ENCODE measurements at regions not wholly inside any gene's neighbourhood (a gene's known extent, or its start where the extent isn't known, plus 50 kb on each side); places are given as distances from the start of the nearest gene placed in this dataset.
"Not testable (repeated sequence)": the region's sequence is repeated elsewhere in the genome, so short reads cannot be mapped to it uniquely, and the experiment has no call there.

DNA sequence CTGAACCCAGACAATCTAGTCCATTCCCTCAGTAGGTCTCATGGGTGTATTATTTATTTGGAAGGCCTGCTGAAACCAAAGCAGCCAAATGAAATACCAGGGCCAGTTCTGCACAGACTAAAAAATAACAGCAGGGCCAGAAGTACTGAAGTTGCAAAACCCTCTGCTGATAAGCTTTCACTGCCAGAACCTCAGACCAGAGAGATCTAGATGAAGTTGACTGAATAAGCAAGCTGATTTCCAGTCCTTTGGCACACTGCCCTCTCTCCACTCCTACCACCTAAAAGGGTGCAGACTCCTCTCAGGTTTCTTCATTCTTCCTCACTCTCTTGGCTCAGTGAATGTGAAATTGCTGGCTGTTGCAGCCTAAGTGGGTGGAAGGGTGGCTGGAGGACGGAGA is 276.7 kb upstream of the KLF3 start:
- Mint-ChIP-seq H3K4me1 (peaks cover 58% of the 10 kb centered on the region), H3K9me3 (peaks cover 45% of the 10 kb centered on the region), H3K27me3 (ENCODE audit: low read depth, poor library complexity) (no peaks in the 10 kb centered on the region), H3K27ac (no peak overlapping the region), H3K4me3 (no peak overlapping the region), H3K36me3 (ENCODE audit: low read depth) (peaks cover 28% of the 10 kb centered on the region)
- TF ChIP-seq, protein P1, sequence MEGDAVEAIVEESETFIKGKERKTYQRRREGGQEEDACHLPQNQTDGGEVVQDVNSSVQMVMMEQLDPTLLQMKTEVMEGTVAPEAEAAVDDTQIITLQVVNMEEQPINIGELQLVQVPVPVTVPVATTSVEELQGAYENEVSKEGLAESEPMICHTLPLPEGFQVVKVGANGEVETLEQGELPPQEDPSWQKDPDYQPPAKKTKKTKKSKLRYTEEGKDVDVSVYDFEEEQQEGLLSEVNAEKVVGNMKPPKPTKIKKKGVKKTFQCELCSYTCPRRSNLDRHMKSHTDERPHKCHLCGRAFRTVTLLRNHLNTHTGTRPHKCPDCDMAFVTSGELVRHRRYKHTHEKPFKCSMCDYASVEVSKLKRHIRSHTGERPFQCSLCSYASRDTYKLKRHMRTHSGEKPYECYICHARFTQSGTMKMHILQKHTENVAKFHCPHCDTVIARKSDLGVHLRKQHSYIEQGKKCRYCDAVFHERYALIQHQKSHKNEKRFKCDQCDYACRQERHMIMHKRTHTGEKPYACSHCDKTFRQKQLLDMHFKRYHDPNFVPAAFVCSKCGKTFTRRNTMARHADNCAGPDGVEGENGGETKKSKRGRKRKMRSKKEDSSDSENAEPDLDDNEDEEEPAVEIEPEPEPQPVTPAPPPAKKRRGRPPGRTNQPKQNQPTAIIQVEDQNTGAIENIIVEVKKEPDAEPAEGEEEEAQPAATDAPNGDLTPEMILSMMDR (IDR thresholded peaks at IDR 0.05) = no peak
- DNase-seq = no peak

DNA sequence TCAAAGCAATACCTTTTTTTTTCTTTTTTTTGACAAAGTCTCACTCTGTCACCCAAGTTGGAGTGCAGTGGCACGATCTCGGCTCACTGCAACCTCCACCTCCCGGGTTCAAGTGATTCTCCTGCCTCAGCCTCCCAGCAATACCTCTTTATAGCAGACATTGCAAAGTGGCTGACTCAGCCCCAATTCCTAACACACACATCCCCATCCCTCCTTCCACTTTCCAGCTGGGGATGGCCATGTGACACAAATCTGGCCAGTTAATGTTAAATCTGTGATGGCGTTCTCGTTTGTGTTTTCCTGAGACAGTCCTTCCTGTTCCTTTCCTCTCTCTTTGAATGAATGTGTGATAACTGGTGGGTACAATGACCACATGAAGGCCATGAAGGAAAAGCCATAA is 276.2 kb upstream of the KLF3 start:
- DNase-seq = no peak
- Mint-ChIP-seq H3K27ac (peak overlapping the region; percentile 33), H3K9me3 (peaks cover 49% of the 10 kb centered on the region), H3K27me3 (ENCODE audit: low read depth, poor library complexity) (no peaks in the 10 kb centered on the region), H3K36me3 (ENCODE audit: low read depth) (peaks cover 28% of the 10 kb centered on the region), H3K4me1 (peaks cover 53% of the 10 kb centered on the region), H3K4me3 (no peak overlapping the region)
- TF ChIP-seq, protein P1 (IDR thresholded peaks at IDR 0.05) = no peak

DNA sequence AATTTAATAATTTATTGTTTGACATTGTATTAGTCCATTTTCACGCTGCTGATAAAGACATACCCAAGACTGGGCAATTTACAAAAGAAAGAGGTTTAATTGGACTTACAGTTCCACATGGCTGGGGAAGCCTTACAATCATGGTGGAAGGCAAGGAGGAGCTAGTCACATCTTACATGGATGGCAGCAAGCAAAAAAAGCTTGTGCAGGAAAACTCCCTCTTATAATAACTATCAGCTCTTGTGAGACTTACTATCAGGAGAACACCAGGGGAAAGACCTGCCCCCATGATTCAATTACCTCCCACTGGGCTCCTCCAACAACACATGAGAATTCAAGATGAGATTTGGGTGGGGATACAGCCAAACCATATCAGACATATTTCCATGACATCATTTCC is 275.1 kb upstream of the KLF3 start:
- not testable (repeated sequence) for H3K27ac Mint-ChIP-seq; H3K27me3 Mint-ChIP-seq (ENCODE audit: low read depth, poor library complexity); DNase-seq; H3K4me3 Mint-ChIP-seq
- peaks cover 42% of the 10 kb centered on the region for H3K4me1 Mint-ChIP-seq
- H3K9me3 Mint-ChIP-seq = peaks cover 60% of the 10 kb centered on the region
- H3K36me3 Mint-ChIP-seq (ENCODE audit: low read depth) = peaks cover 36% of the 10 kb centered on the region

DNA sequence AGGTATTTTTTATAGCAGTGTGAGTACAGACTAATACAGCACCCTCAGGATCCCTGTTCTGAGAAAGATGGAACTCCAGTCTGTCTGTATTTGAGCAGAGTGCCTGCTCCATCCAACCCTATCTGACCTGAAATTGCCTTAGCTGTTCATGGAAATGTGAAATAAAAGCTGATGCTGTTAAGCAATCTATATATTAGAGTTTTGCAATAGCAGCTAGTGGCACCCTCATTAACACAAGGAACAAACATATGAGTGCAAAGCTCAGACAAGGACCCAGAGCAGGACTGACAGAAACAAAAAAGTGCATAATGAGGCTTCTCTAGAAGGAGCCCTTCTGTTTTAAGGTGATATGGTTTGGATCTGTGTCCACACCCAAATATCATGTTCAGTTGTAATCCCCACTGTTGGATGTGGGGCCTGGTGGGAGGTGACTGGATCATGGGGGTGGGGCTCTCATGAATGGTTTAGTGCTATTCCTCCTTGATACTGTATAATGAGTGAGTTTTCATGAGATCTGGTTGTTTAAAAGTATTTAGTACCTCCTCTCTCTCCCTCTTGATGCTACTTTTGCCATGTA is 272.9 kb upstream of the KLF3 start:
- TF ChIP-seq, protein P1 (IDR thresholded peaks at IDR 0.05) = no peak
- Mint-ChIP-seq H3K27me3 (ENCODE audit: low read depth, poor library complexity) (no peaks in the 10 kb centered on the region), H3K27ac (no peak overlapping the region), H3K4me3 (no peak overlapping the region), H3K9me3 (peaks cover 69% of the 10 kb centered on the region), H3K4me1 (peaks cover 21% of the 10 kb centered on the region), H3K36me3 (ENCODE audit: low read depth) (peaks cover 36% of the 10 kb centered on the region)
- no peak for DNase-seq

DNA sequence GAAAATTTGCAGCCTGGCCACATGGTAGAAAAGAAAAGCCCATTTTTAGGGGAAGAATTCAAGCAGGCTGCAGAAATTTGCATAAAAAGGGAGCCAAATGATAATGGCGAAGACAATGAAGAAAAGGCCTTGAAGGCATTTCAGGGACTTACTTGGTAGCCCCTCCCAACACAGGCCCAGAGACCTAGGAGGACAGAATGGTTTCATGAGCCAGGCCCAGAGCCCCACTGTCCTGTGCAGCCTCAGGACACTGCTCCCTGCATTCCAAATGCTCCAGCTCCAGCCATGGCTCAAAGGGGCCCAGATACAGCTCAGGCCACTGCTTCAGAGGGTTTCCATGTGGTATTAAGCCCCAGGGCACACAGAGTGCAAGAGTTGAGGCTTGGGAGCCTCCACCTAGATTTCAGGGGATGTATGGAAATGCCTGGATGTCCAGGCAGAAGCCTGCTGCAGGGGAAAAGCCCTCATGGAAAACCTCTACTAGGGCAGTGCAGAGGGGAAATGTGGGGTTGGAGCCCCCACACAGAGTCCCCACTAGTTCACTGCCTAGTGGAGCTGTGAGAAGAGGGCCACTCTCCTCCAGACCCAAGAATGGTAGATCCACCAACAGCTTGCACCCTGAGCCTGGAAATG is 271.7 kb upstream of the KLF3 start:
- Mint-ChIP-seq H3K36me3 (ENCODE audit: low read depth) (peaks cover 36% of the 10 kb centered on the region), H3K4me1 (peaks cover 15% of the 10 kb centered on the region), H3K27me3 (ENCODE audit: low read depth, poor library complexity) (no peaks in the 10 kb centered on the region)

DNA sequence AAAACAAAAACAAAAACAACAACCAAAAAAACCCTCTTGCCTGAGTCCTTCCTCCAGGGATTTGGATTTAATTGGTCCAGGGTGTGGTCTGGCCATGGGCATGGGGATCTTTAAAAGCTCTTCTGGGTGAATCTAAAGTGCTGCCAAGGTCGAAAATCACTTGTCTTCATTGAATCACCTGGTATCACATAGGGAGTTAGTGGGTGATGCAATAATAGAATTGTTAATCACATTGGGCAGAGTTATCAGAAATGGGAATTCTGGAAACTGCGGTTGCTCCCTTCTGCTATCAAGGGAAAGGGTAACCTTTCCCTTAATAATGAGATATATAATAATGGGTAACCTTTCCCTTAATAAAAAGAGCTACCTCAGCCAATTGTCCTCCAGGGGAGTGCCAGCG is 267.9 kb upstream of the KLF3 start:
- peaks cover 8% of the 10 kb centered on the region for H3K4me1 Mint-ChIP-seq
- H3K27ac Mint-ChIP-seq = no peak overlapping the region
- peaks cover 58% of the 10 kb centered on the region for H3K9me3 Mint-ChIP-seq
- TF ChIP-seq, protein P1 (IDR thresholded peaks at IDR 0.05) = no peak
- H3K4me3 Mint-ChIP-seq = no peak overlapping the region
- H3K36me3 Mint-ChIP-seq (ENCODE audit: low read depth) = peaks cover 30% of the 10 kb centered on the region
- DNase-seq = no peak
- H3K27me3 Mint-ChIP-seq (ENCODE audit: low read depth, poor library complexity) = peaks cover 5% of the 10 kb centered on the region

More for the DNA sequence above, 271.7 kb upstream of the KLF3 start:
- no peak overlapping the region for H3K27ac Mint-ChIP-seq
- H3K9me3 Mint-ChIP-seq = peaks cover 69% of the 10 kb centered on the region
- no peak for DNase-seq
- H3K4me3 Mint-ChIP-seq = no peak overlapping the region
- TF ChIP-seq, protein P1 (IDR thresholded peaks at IDR 0.05) = no peak
